Muscle layer of colon (tissue), 2 donors: ENCODE measurements at regions not wholly inside any gene's neighbourhood (a gene's known extent, or its start where the extent isn't known, plus 50 kb on each side); places are given as distances from the start of the nearest gene placed in this dataset.

Experiments
- H3K27ac ChIP-seq: one replicate; pipeline ENCODE4 v1.7.0; 2013; ENCODE audit warnings: low read depth, mild to moderate bottlenecking, low read length, moderate library complexity
- H3K27me3 ChIP-seq, 2 donors: one replicate each; pipeline ENCODE4 v1.7.0; 2013; ENCODE audit warnings: low read length in 2 of 2, mild to moderate bottlenecking in 2 of 2; ENCODE audit not compliant: insufficient read depth in 2 of 2, control insufficient read depth in 1 of 2
- H3K36me3 ChIP-seq: one replicate; pipeline ENCODE4 v1.7.0; 2013; ENCODE audit warnings: mild to moderate bottlenecking, low read length; ENCODE audit not compliant: insufficient read depth
- H3K4me1 ChIP-seq: one replicate; pipeline ENCODE4 v1.7.0; 2013; ENCODE audit warnings: mild to moderate bottlenecking, low read length; ENCODE audit not compliant: insufficient read depth
- H3K4me3 ChIP-seq, 2 donors: one replicate each; pipeline ENCODE4 v1.7.0; 2013; ENCODE audit warnings: low read length in 2 of 2, low read depth in 1 of 2, mild to moderate bottlenecking in 1 of 2, moderate library complexity in 1 of 2
- H3K9ac ChIP-seq: one replicate; pipeline ENCODE4 v1.7.0; 2013; ENCODE audit warnings: low read length
- H3K9me3 ChIP-seq: one replicate; pipeline ENCODE4 v1.7.0; 2013; ENCODE audit warnings: mild to moderate bottlenecking, low read length
- donor health status: abdominal sarcoma.
- donor health status: Adenocarcinoma of cecum.

DNA sequence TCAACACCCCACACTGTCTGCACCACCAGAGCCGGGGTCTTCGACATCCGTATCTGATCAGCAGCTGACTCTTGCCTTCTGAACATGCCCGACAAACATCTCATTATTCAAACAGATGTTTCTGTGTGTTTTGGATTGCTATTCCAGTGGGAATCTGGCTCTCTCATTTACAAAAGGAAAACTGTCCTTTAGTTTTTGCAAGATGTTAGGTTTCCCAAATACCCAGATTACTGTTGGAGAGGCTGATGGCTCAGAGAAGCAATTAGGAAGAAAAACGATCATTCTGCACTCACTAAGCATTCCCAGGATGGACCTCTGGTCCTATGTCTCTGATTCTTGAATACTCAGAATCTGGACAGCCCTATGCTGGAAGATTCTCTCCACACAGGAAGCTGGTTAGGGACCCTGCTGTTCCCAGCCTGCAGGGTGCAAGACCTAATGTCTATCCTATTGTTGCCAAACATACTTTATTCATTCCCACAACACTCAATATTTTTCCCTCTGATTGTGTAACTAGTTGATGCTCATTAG, 532.9 kb downstream of the CDH26 start:
- Histone ChIP-seq H3K27me3 (no peaks in the 10 kb centered on the region), H3K9me3 (no peaks in the 10 kb centered on the region), H3K9ac (no peak overlapping the region), H3K4me1 (no peaks in the 10 kb centered on the region), H3K27ac (no peak overlapping the region), H3K36me3 (no peaks in the 10 kb centered on the region), H3K4me3 (no peak overlapping the region)

DNA sequence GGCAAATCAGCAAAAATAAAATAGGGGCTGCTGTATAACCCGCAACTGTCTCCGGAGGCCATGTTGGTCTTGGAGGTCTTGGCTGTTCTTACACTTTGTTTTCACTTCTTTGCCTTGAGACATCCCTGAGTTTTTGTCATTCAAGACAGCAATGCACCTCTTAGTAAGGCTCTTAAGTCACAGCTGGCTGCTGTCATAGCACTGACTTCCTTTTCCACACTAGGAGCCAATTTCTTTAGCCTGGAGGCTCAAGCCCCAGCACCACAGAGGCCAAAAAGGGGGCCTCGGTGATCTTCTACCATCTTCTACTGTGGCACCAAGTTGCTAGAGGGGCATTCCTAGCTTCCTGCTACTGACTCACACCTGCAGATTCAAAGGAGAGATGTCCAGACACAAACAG, 536.3 kb downstream of the CDH26 start:
- Histone ChIP-seq H3K36me3 (no peaks in the 10 kb centered on the region), H3K9me3 (no peaks in the 10 kb centered on the region), H3K27me3 (no peaks in the 10 kb centered on the region), H3K4me3 (no peak overlapping the region), H3K9ac (no peak overlapping the region), H3K4me1 (no peaks in the 10 kb centered on the region), H3K27ac (no peak overlapping the region)

DNA sequence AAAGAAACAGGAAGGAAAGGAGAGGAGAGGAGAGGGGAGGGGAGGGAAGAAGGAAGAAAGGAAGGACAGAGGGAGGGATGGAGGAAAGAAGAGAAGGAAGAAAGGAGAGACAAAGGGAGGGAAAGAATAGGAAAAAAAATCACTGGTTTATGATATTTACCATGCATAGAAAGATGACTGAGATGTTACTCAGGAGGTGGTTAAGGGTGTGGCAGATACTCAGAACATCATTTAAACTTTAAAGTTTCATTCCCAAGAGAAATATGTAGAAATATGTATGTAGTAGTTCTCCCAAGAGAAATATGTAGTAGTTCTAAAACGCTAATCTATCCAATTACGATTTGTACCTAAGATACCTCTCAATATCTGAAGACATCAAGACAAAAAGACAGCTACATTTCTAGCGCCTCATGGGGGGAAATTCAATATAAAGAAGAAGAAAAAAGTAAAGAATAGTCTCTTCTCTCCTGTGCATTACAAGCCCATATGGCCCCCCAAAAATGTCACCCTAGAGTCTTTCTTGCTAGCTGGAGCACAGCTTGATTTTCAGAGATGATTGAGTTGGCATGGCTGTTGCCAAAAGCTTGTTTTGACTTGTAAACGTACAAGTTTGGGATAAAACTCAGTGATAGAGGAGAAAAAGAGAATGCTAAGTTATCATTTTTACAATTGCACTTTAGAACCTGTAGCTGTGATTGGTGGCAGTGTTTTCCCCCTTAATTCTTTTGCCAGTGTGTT, 539.2 kb downstream of the CDH26 start:
- no peak overlapping the region for H3K9ac ChIP-seq
- H3K36me3 ChIP-seq = no peaks in the 10 kb centered on the region
- H3K9me3 ChIP-seq = no peaks in the 10 kb centered on the region
- no peak overlapping the region for H3K4me3 ChIP-seq
- H3K27ac ChIP-seq = no peak overlapping the region
- H3K4me1 ChIP-seq = no peaks in the 10 kb centered on the region
- H3K27me3 ChIP-seq = no peaks in the 10 kb centered on the region

DNA sequence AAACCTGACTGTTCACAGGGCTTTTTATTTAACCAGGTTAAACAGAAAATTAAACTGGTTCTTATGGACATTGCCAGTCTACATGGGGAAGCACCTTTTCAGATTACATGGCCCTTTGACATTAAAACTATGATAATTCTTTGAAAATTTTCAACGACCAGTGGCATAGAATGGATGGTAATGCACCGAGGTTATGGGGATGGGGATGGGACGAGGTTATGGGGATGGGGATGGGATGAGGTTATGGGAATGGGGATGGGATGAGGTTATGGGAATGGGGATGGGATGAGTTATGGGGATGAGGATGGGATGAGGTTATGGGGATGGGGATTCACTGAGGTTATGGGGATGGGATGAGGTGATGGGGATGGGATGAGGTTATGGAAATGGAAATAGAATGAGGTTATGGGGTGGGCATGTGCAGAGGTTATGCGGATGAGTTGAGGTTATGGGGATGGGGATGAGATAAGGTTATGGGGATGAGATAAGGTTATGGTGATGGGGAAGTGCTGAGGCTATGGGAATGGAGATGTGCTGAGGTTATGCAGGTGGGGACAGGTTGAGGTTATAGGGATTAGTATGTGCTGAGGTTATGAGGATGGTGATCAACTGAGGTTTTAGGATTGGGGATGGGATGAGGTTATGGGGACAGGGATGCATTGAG, 541.9 kb downstream of the CDH26 start:
- no peak overlapping the region for H3K27ac ChIP-seq

DNA sequence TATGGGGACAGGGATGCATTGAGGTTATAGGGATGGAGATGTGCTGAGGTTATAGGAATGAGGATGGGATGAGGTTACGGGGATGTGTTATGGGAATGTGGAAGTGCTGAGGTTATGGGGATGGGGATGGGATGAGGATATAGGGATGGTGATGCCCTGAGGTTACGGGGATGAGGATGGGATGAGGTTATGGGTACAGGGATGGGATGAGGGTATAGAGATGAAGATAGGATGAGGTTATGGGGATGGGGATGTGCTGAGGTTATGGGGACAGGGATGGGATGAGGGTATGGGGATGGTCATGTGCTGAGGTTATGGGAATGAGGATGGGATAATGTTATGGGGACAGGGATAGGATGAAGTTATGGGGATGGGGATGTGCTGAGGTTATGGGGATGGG, 542.8 kb downstream of the CDH26 start:
- Histone ChIP-seq H3K4me1 (no peaks in the 10 kb centered on the region), H3K9me3 (no peaks in the 10 kb centered on the region), H3K27me3 (no peaks in the 10 kb centered on the region), H3K4me3 (no peak overlapping the region), H3K36me3 (no peaks in the 10 kb centered on the region), H3K9ac (no peak overlapping the region), H3K27ac (no peak overlapping the region)

More for the DNA sequence above, 541.9 kb downstream of the CDH26 start:
- Histone ChIP-seq H3K9me3 (no peaks in the 10 kb centered on the region), H3K36me3 (no peaks in the 10 kb centered on the region), H3K4me1 (no peaks in the 10 kb centered on the region), H3K9ac (no peak overlapping the region), H3K4me3 (no peak overlapping the region), H3K27me3 (no peaks in the 10 kb centered on the region)

DNA sequence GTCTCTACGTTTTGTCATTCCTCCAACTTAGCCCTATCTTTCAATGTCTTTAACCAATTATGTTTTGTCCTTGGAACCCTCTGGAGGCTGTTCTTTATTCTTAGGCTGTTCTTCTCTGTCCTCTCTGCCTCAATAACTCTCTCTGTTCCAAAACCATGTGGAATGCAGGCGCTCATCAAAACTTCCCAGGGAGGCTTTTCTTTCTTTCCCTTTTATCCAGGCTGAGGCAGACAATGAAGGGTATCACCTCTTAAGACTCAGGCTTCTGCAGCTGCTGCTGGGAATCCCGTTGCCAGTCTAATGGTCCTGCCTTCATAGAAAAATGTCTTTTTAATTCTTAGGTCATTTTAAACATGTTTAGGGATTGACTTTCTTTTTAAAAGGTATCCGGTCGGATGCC, 544.7 kb downstream of the CDH26 start:
- Histone ChIP-seq H3K9me3 (no peaks in the 10 kb centered on the region), H3K4me1 (no peaks in the 10 kb centered on the region), H3K36me3 (no peaks in the 10 kb centered on the region), H3K9ac (no peak overlapping the region), H3K27me3 (no peaks in the 10 kb centered on the region), H3K4me3 (no peak overlapping the region), H3K27ac (no peak overlapping the region)

DNA sequence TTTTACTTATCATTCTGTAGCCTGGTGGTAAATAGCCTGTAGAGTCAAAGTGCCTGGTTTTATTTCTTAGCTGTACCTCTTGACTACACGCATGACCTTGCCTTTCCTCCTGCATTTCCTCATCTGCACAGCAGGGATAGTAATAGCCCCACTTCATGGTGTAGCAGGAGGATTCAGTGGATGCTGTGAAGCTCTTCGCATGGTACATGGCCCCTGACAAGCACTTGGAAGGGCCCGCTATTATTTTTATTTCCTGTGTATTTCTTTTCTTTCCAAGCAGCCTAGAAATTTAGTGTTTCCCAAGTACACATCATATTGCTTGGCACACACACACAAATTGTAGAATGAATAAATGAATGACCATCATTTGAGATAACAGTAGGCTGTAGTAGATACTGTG, 547.2 kb downstream of the CDH26 start:
- H3K27me3 ChIP-seq = no peaks in the 10 kb centered on the region
- no peaks in the 10 kb centered on the region for H3K9me3 ChIP-seq
- no peak overlapping the region for H3K9ac ChIP-seq
- no peaks in the 10 kb centered on the region for H3K36me3 ChIP-seq
- H3K27ac ChIP-seq = no peak overlapping the region
- H3K4me3 ChIP-seq = no peak overlapping the region
- no peaks in the 10 kb centered on the region for H3K4me1 ChIP-seq

DNA sequence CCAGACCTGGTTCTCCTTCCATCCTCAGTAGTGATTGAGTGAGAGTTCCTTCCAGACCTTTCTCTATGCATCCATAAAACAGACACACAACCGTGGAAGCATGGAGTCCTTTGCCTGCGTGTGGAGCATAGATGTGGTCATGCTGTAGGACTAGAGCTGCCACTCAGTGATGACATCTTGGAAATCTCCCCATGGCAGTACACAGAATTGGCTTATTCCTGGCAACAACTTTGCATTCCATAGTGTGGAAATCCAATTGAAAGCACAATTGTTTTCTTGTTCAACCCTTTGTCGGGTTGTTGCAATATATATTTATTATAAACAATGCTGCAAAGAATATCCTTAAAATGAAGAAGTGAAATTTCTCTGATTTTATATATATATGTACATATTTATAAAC, 547.8 kb downstream of the CDH26 start:
- no peak overlapping the region for H3K27ac ChIP-seq
- H3K9ac ChIP-seq = no peak overlapping the region
- H3K9me3 ChIP-seq = no peaks in the 10 kb centered on the region
- H3K27me3 ChIP-seq = no peaks in the 10 kb centered on the region
- no peaks in the 10 kb centered on the region for H3K36me3 ChIP-seq
- H3K4me1 ChIP-seq = no peaks in the 10 kb centered on the region
- H3K4me3 ChIP-seq = no peak overlapping the region

DNA sequence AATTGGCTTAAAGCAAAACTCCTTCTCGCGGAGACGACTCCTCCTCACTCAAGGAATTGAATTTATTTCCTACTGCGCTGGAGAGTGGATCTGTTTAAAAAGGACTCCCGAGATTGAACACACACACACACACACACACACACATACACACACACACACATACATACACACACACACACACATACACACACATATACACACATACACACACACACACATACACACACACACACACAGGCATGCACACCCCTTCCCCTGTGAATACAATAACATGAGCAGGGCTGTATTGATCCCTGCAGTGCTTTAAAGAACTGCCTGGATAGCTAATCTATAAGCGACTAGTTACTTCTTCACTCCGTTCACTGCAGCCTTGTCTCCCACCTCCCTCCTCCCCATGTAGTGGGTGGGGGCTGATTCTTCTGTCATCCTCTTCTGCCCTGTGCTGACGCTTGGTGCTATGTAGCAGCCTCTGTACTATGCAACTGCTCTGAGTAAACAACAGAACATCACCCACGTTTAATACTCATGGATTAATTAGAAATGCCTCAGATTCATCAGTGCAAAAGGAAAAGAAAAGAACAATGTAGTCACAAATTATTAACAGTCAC, 549.0 kb downstream of the CDH26 start:
- H3K36me3 ChIP-seq = no peaks in the 10 kb centered on the region
- no peaks in the 10 kb centered on the region for H3K27me3 ChIP-seq
- no peak overlapping the region for H3K27ac ChIP-seq
- no peaks in the 10 kb centered on the region for H3K9me3 ChIP-seq
- no peak overlapping the region for H3K4me3 ChIP-seq
- H3K4me1 ChIP-seq = no peaks in the 10 kb centered on the region
- no peak overlapping the region for H3K9ac ChIP-seq

DNA sequence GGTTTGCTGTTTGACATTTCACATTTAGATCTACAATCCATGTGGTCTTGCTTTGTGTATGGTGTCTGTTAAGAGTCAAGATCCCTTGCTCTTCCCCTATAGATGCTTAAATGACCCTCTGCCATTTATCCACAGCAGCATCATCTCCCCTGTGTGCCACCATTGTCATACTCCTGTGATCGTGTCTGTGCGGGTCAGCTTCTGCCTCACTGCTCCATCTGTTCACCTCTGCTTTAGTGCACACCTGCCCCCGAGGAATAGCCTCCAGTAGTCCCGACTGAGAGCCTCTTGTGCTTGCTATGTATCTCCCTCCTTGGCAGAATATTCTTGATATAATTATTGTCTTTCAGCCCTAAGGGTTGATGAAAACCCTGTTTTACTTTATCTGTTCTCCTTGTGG, 551.2 kb downstream of the CDH26 start:
- no peaks in the 10 kb centered on the region for H3K4me1 ChIP-seq
- no peak overlapping the region for H3K4me3 ChIP-seq
- no peaks in the 10 kb centered on the region for H3K9me3 ChIP-seq
- H3K9ac ChIP-seq = no peak overlapping the region
- H3K36me3 ChIP-seq = no peaks in the 10 kb centered on the region
- no peaks in the 10 kb centered on the region for H3K27me3 ChIP-seq
- H3K27ac ChIP-seq = no peak overlapping the region

DNA sequence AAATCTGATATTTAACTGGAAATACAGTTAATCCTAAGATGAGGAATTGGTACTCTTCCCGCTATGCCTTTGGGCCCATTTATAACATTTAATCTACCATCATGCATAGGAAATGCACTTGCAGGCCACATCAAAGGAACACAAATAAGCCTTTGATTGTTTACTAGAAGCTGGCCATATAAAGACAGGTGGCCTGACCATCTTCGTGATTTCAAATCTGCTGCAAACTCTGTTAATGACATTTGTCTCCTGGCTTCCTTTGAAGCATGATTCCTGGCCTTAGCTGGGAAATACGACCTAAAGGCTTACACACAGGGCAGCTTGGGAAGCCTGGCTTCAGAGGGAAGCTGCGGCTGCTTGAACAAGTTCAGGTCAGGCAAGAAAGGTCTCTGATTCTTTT, 552.1 kb downstream of the CDH26 start:
- Histone ChIP-seq H3K4me3 (no peak overlapping the region), H3K9ac (no peak overlapping the region), H3K27me3 (no peaks in the 10 kb centered on the region), H3K36me3 (no peaks in the 10 kb centered on the region), H3K9me3 (no peaks in the 10 kb centered on the region), H3K27ac (no peak overlapping the region), H3K4me1 (no peaks in the 10 kb centered on the region)
